H9 (cell line): ENCODE measurements at regions not wholly inside any gene's neighbourhood (a gene's known extent, or its start where the extent isn't known, plus 50 kb on each side); places are given as distances from the start of the nearest gene placed in this dataset.

ENCODE experiments used
- DNase-seq: peaks from one replicate; pipeline ENCODE4 v3.0.0-alpha.2; 2017
- H2AFZ ChIP-seq: one replicate; pipeline ENCODE4 v1.6.1; 2013; ENCODE audit warnings: mild to moderate bottlenecking, low read length, control low read depth, moderate library complexity
- H2AK5ac ChIP-seq: 2 replicates; pipeline ENCODE4 v1.6.1; 2013; ENCODE audit warnings: low read length, control low read depth, mixed read lengths; ENCODE audit not compliant: insufficient read length
- H2BK120ac ChIP-seq: one replicate; pipeline ENCODE4 v1.6.1; 2013; ENCODE audit warnings: low read depth, mild to moderate bottlenecking, low read length, control low read depth, inconsistent platforms; ENCODE audit not compliant: poor library complexity, severe bottlenecking
- H2BK12ac ChIP-seq: 2 replicates; pipeline ENCODE4 v1.6.1; 2013; ENCODE audit warnings: low read length, control low read depth, mixed read lengths, low read depth; ENCODE audit not compliant: insufficient read length
- H2BK15ac ChIP-seq: 2 replicates; pipeline ENCODE4 v1.6.1; 2013; ENCODE audit warnings: low read depth, low read length, control low read depth
- H2BK20ac ChIP-seq: one replicate; pipeline ENCODE4 v1.6.1; 2013; ENCODE audit warnings: low read depth, mild to moderate bottlenecking, low read length, control low read depth, inconsistent platforms; ENCODE audit not compliant: poor library complexity, severe bottlenecking
- H2BK5ac ChIP-seq: 2 replicates; pipeline ENCODE4 v1.6.1; 2013; ENCODE audit warnings: low read length, control low read depth, mixed read lengths; ENCODE audit not compliant: insufficient read length
- H3K14ac ChIP-seq: 2 replicates; pipeline ENCODE4 v1.6.1; 2013; ENCODE audit warnings: low read length, control low read depth; ENCODE audit not compliant: insufficient read depth
- H3K18ac ChIP-seq: 2 replicates; pipeline ENCODE4 v1.6.1; 2013; ENCODE audit warnings: low read depth, mild to moderate bottlenecking, mixed read lengths, low read length, control low read depth; ENCODE audit not compliant: insufficient read length
- H3K23ac ChIP-seq: 2 replicates; pipeline ENCODE4 v1.6.1; 2013; ENCODE audit warnings: low read length, control low read depth, mixed read lengths, low read depth; ENCODE audit not compliant: insufficient read length
- H3K23me2 ChIP-seq: 2 replicates; pipeline ENCODE4 v1.6.1; 2013; ENCODE audit warnings: low read depth, mild to moderate bottlenecking, mixed read lengths, low read length, control low read depth; ENCODE audit not compliant: insufficient read length, poor library complexity, severe bottlenecking
- H3K27ac ChIP-seq: 2 replicates; pipeline ENCODE4 v1.5.1; 2013; ENCODE audit warnings: low read length, control low read depth, mixed read lengths, low read depth; ENCODE audit not compliant: insufficient read length
- H3K27me3 ChIP-seq: 2 replicates; pipeline ENCODE4 v1.6.1; 2013; ENCODE audit warnings: low read length, control low read depth, inconsistent platforms; ENCODE audit not compliant: insufficient read depth
- H3K4ac ChIP-seq: 2 replicates; pipeline ENCODE4 v1.6.1; 2013; ENCODE audit warnings: low read depth, mild to moderate bottlenecking, control low read depth, inconsistent platforms, low read length, moderate library complexity
- H3K4me1 ChIP-seq: 2 replicates; pipeline ENCODE4 v1.6.1; 2013; ENCODE audit warnings: low read length, control low read depth, inconsistent platforms; ENCODE audit not compliant: insufficient read depth
- H3K4me2 ChIP-seq: 2 replicates; pipeline ENCODE4 v1.6.1; 2013; ENCODE audit warnings: low read length, control low read depth, mixed read lengths; ENCODE audit not compliant: insufficient read length, insufficient read depth
- H3K56ac ChIP-seq: 2 replicates; pipeline ENCODE4 v1.6.1; 2013; ENCODE audit warnings: low read depth, mild to moderate bottlenecking, mixed read lengths, low read length, control low read depth; ENCODE audit not compliant: insufficient read length
- H3K79me1 ChIP-seq: 2 replicates; pipeline ENCODE4 v1.6.1; 2013; ENCODE audit warnings: low read depth, mild to moderate bottlenecking, moderate library complexity, low read length, control low read depth, inconsistent platforms; ENCODE audit not compliant: insufficient read depth, poor library complexity, severe bottlenecking
- H3K79me2 ChIP-seq: 2 replicates; pipeline ENCODE4 v1.6.1; 2013; ENCODE audit warnings: low read length, control low read depth, inconsistent platforms; ENCODE audit not compliant: insufficient read depth
- H3K9ac ChIP-seq: 2 replicates; pipeline ENCODE4 v1.6.1; 2013; ENCODE audit warnings: low read length, control low read depth, mixed read lengths; ENCODE audit not compliant: insufficient read length; ENCODE audit errors: extremely low read depth
- H3K9me3 ChIP-seq: one replicate; pipeline ENCODE4 v1.6.1; 2013; ENCODE audit warnings: low read depth, low read length, inconsistent platforms; ENCODE audit not compliant: control insufficient read depth
- H3T11ph ChIP-seq: one replicate; pipeline ENCODE4 v1.6.1; 2013; ENCODE audit warnings: mild to moderate bottlenecking, low read length, control low read depth, inconsistent platforms
- H4K20me1 ChIP-seq: one replicate; pipeline ENCODE4 v1.6.1; 2013; ENCODE audit not compliant: control insufficient read depth, insufficient read length, insufficient read depth
- H4K5ac ChIP-seq: 2 replicates; pipeline ENCODE4 v1.6.1; 2013; ENCODE audit warnings: low read depth, mild to moderate bottlenecking, mixed read lengths, low read length, control low read depth; ENCODE audit not compliant: insufficient read length
- H4K8ac ChIP-seq: replicated peaks from 2 replicates; pipeline ENCODE4 v1.6.1; 2013; ENCODE audit warnings: low read length, control low read depth, mixed read lengths, low read depth; ENCODE audit not compliant: insufficient read length
- H4K91ac ChIP-seq: 2 replicates; pipeline ENCODE4 v1.6.1; 2013; ENCODE audit warnings: low read depth, mild to moderate bottlenecking, moderate library complexity, mixed read lengths, low read length, control low read depth; ENCODE audit not compliant: insufficient read length
- H3K27ac Mint-ChIP-seq, 3 experiments: 2 replicates in 2 of 3; 3 replicates in 1 of 3; pipeline ENCODE4 v1.8.0; 2020 to 2021; ENCODE audit warnings: mixed read lengths in 3 of 3, mild to moderate bottlenecking in 1 of 3, moderate library complexity in 1 of 3
- H3K27me3 Mint-ChIP-seq: 2 replicates; pipeline ENCODE4 v1.8.0; 2021; ENCODE audit warnings: low read depth, mild to moderate bottlenecking, moderate library complexity, mixed read lengths
- H3K36me3 Mint-ChIP-seq, 3 experiments: 2 replicates in 2 of 3; 3 replicates in 1 of 3; pipeline ENCODE4 v1.8.0; 2020 to 2021; ENCODE audit warnings: low read depth in 3 of 3, mixed read lengths in 3 of 3; ENCODE audit not compliant: insufficient read depth in 1 of 3
- H3K4me1 Mint-ChIP-seq, 2 experiments: 2 replicates each; pipeline ENCODE4 v1.8.0; 2020; ENCODE audit warnings: mixed read lengths in 2 of 2
- H3K4me3 Mint-ChIP-seq, 2 experiments: 2 replicates in 1 of 2; 3 replicates in 1 of 2; pipeline ENCODE4 v1.8.0; 2020 to 2021; ENCODE audit warnings: mild to moderate bottlenecking in 2 of 2, mixed read lengths in 2 of 2, moderate library complexity in 1 of 2
- H3K9me3 Mint-ChIP-seq, 2 experiments: 2 replicates in 1 of 2; 3 replicates in 1 of 2; pipeline ENCODE4 v1.8.0; 2020; ENCODE audit warnings: mild to moderate bottlenecking in 2 of 2, mixed read lengths in 2 of 2, moderate library complexity in 1 of 2
- CTCF ChIP-seq: fragments of 200-600 bp; sonication (generic); conservative IDR thresholded peaks from 3 replicates; pipeline ENCODE4 v1.8.0; 2021; ENCODE audit warnings: antibody characterized with exemption, mild to moderate bottlenecking
- WGBS: extraction: QIAGEN DNeasy Blood & Tissue Kit; methylation state at CpG from one replicate; pipeline ENCODE4 v1.1.7; 2013; ENCODE audit warnings: missing lambda C conversion rate, low lambda C conversion rate, mixed read lengths; ENCODE audit not compliant: insufficient read length; ENCODE audit errors: extremely low coverage; 5-methylcytosine and 5-hydroxymethylcytosine counted together

GRCh38 chr1:69376408-69376807 lies 191.3 kb upstream of the LRRC7 start:
- no peaks in the 10 kb centered on the region for H3K27me3 Mint-ChIP-seq
- H3K9me3 Mint-ChIP-seq = no peaks in the 10 kb centered on the region; a peak in 1 of 5 replicates
- no peak overlapping the region for H3K4me2 ChIP-seq
- H3K27ac Mint-ChIP-seq = no peak overlapping the region
- no peak overlapping the region for H4K8ac ChIP-seq
- no peak overlapping the region for H2BK120ac ChIP-seq
- no peak overlapping the region for H3K18ac ChIP-seq
- no peak overlapping the region for H3K4me3 Mint-ChIP-seq
- no peak overlapping the region for H3K56ac ChIP-seq
- H3K14ac ChIP-seq = no peak overlapping the region
- WGBS = no CpG with 5 or more reads among the region's 1 CpG
- no peaks in the 10 kb centered on the region for H4K20me1 ChIP-seq
- no peak overlapping the region for H3K27ac ChIP-seq
- no peak overlapping the region for H4K5ac ChIP-seq
- no peaks in the 10 kb centered on the region for H3K79me1 ChIP-seq
- H2BK15ac ChIP-seq = no peak overlapping the region
- H3K36me3 Mint-ChIP-seq = no peaks in the 10 kb centered on the region; a peak in 1 of 7 replicates
- H2BK5ac ChIP-seq = no peak overlapping the region
- no peak overlapping the region for H3K4ac ChIP-seq
- H3K4me1 Mint-ChIP-seq = no peaks in the 10 kb centered on the region
- H3K4me1 ChIP-seq = no peaks in the 10 kb centered on the region
- no peak for TF ChIP-seq CTCF
- H3K23me2 ChIP-seq = no peaks in the 10 kb centered on the region
- no peak overlapping the region for H4K91ac ChIP-seq
- no peak overlapping the region for H2BK20ac ChIP-seq
- H3K79me2 ChIP-seq = no peaks in the 10 kb centered on the region
- H3K27me3 ChIP-seq = no peaks in the 10 kb centered on the region
- H3K23ac ChIP-seq = no peak overlapping the region
- no peaks in the 10 kb centered on the region for H3K9me3 ChIP-seq
- DNase-seq = no peak
- H2AFZ ChIP-seq = no peak overlapping the region
- no peak overlapping the region for H3K9ac ChIP-seq
- H2AK5ac ChIP-seq = no peak overlapping the region
- no peak overlapping the region for H3T11ph ChIP-seq
- no peak overlapping the region for H2BK12ac ChIP-seq
